Upper lobe of left lung (tissue), 6 donors: ENCODE measurements at regions not wholly inside any gene's neighbourhood (a gene's known extent, or its start where the extent isn't known, plus 50 kb on each side); places are given as distances from the start of the nearest gene placed in this dataset.

Experiments
- ATAC-seq, 2 donors: fragments of 200-7000 bp; cut with Tn5 transposase; one replicate each; pipeline ENCODE4 v1.9.1; 2022; ENCODE audit warnings: mild to moderate bottlenecking in 2 of 2, moderate library complexity in 2 of 2; ENCODE audit not compliant: low FRiP score in 2 of 2
- DNase-seq, 2 donors: peaks; one replicate each; pipeline ENCODE4 v3.0.0-alpha.2; 2019 to 2020
- H3K27ac ChIP-seq, 4 donors: fragments of 200-600 bp; sonication (generic); one replicate each; pipeline ENCODE4 v1.5.1; 2016 to 2019
- H3K27me3 ChIP-seq, 4 donors: fragments of 200-600 bp; sonication (generic); one replicate each; pipeline ENCODE4 v1.5.1; 2017 to 2019
- H3K36me3 ChIP-seq, 4 donors: fragments of 200-600 bp; sonication (generic); one replicate each; pipeline ENCODE4 v1.5.1; 2016 to 2019
- H3K4me1 ChIP-seq, 4 donors: fragments of 200-600 bp; sonication (generic); one replicate each; pipeline ENCODE4 v1.5.1; 2018 to 2019
- H3K4me3 ChIP-seq, 4 donors: fragments of 200-600 bp; sonication (generic); one replicate each; pipeline ENCODE4 v1.5.1; 2017 to 2019; ENCODE audit warnings: mild to moderate bottlenecking in 2 of 4, moderate library complexity in 1 of 4
- H3K9me3 ChIP-seq, 4 donors: fragments of 200-600 bp; sonication (generic); one replicate each; pipeline ENCODE4 v1.5.1; 2018 to 2019
- EP300 ChIP-seq, 4 donors: sonication (generic); formaldehyde crosslinking; IDR thresholded peaks; one replicate each; pipeline ENCODE4 v1.5.1; 2017; ENCODE audit warnings: antibody characterized with exemption in 4 of 4, control low read depth in 2 of 4
- POLR2A ChIP-seq, 4 donors: fragments of 450-650 bp; IDR thresholded peaks; one replicate each; pipeline ENCODE4 v1.5.1; 2016 to 2017; ENCODE audit warnings: antibody characterized with exemption in 4 of 4, mild to moderate bottlenecking in 2 of 4
- POLR2AphosphoS5 ChIP-seq, 2 donors: sonication (generic); formaldehyde crosslinking; IDR thresholded peaks; one replicate each; pipeline ENCODE4 v1.5.1; 2017; ENCODE audit warnings: antibody characterized with exemption in 2 of 2
- WGBS, 2 donors: methylation state at CpG; one replicate each; pipeline ENCODE4 v1.1.5; 2017 to 2018; 5-methylcytosine and 5-hydroxymethylcytosine counted together
- TF ChIP-seq, protein P1 (sequence below), 6 experiments: fragments of 450-650 bp in 4 of 6; fragments of 200-600 bp in 2 of 6; sonication (generic) in 2 of 6; IDR thresholded peaks; one replicate each; pipeline ENCODE4 v1.5.1; 2016 to 2019; ENCODE audit warnings: antibody characterized with exemption in 6 of 6
- donor health status: DM: no; HTN: no; CAD: no; lungs with moderate emphysema.
- donor health status: DM: no; HTN: yes; CAD: no; lungs with severe emphysema.

DNA sequence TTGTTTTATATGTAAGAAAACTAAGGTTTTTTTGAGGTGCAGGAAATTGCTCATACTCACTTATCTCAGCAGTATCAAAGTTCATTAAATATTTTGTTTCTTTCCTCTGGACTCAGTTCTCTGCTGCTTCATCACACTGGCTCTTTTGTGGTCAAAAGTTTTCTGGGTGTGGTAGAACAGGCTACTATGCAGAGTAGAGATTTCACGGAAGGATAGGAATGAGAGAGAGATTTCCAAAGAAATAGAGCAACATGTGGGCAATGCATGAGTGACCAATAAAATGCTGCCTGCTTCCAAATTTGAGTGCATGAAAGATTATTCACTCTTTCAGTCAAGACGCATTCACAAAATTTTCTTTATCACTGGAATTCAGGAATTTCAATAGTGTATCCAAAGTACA is 577.3 kb upstream of the SEMA6D start:
- Histone ChIP-seq H3K27me3 (no peaks in the 10 kb centered on the region), H3K36me3 (no peaks in the 10 kb centered on the region), H3K4me3 (no peak overlapping the region), H3K9me3 (no peaks in the 10 kb centered on the region), H3K27ac (no peak overlapping the region), H3K4me1 (no peaks in the 10 kb centered on the region)
- TF ChIP-seq EP300 (IDR thresholded peaks at IDR 0.05) (no peak), POLR2A (IDR thresholded peaks at IDR 0.05) (no peak), POLR2AphosphoS5 (IDR thresholded peaks at IDR 0.05) (no peak)
- TF ChIP-seq, protein P1, sequence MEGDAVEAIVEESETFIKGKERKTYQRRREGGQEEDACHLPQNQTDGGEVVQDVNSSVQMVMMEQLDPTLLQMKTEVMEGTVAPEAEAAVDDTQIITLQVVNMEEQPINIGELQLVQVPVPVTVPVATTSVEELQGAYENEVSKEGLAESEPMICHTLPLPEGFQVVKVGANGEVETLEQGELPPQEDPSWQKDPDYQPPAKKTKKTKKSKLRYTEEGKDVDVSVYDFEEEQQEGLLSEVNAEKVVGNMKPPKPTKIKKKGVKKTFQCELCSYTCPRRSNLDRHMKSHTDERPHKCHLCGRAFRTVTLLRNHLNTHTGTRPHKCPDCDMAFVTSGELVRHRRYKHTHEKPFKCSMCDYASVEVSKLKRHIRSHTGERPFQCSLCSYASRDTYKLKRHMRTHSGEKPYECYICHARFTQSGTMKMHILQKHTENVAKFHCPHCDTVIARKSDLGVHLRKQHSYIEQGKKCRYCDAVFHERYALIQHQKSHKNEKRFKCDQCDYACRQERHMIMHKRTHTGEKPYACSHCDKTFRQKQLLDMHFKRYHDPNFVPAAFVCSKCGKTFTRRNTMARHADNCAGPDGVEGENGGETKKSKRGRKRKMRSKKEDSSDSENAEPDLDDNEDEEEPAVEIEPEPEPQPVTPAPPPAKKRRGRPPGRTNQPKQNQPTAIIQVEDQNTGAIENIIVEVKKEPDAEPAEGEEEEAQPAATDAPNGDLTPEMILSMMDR (IDR thresholded peaks at IDR 0.05), result no peak
- 60 to 72% methylated on average over 2 of the region's 2 CpGs for WGBS, 2 donors
- DNase-seq (no peak), ATAC-seq (no peak)

DNA sequence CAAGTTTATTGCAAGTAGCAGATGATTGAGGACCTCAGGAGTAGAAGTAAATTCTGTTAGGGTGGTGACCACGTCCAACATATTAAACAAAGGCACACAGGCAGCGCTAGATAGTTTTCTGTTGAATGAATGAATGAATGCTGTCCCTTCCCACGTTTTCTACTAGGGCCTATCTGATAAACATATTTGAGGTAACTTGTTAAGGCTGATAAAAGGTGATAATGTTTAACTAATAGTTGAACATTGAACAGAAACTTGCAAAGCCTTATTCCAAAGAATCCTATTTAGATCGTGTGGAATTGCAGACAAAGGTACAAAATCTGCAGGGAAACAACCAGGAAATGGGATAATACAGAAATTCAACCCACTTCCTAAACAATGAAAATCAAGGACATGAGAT is 559.5 kb upstream of the SEMA6D start:
- Histone ChIP-seq H3K27me3 (no peaks in the 10 kb centered on the region), H3K27ac (no peak overlapping the region), H3K36me3 (no peaks in the 10 kb centered on the region), H3K4me1 (no peaks in the 10 kb centered on the region), H3K9me3 (no peaks in the 10 kb centered on the region), H3K4me3 (no peak overlapping the region)
- 66 to 78% methylated on average over 4 of the region's 4 CpGs for WGBS, 2 donors
- ATAC-seq (no peak), DNase-seq (no peak)
- TF ChIP-seq, protein P1 (IDR thresholded peaks at IDR 0.05), result no peak
- TF ChIP-seq EP300 (IDR thresholded peaks at IDR 0.05), result no peak
- TF ChIP-seq POLR2A (IDR thresholded peaks at IDR 0.05), result no peak
- no peak for TF ChIP-seq POLR2AphosphoS5 (IDR thresholded peaks at IDR 0.05)

DNA sequence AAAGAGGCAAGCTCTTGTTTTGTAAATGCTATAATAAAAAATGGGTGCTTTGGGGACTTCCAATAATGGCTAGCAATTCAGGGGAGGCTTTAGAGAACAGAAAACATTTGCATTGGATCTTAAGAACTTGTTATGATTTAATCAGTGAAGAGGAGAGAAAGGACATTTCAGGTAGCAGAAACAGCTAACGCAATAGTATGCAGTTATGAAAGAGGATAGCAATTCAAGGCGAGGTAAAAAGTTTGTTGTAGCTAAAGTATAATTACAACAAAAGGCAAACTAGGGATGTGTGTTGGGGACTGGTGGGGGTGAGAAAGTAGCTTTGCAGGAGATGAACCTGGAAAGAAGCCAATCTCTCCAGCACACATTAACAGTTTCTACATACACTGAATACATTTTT is 558.7 kb upstream of the SEMA6D start:
- no peaks in the 10 kb centered on the region for H3K36me3 ChIP-seq
- DNase-seq (no peak), ATAC-seq (no peak)
- WGBS, 2 donors, result 53 to 80% methylated on average over 2 of the region's 2 CpGs
- H3K9me3 ChIP-seq, result no peaks in the 10 kb centered on the region
- TF ChIP-seq EP300 (IDR thresholded peaks at IDR 0.05), result no peak
- H3K27me3 ChIP-seq, result no peaks in the 10 kb centered on the region
- H3K27ac ChIP-seq, result no peak overlapping the region
- H3K4me3 ChIP-seq, result no peak overlapping the region
- H3K4me1 ChIP-seq, result no peaks in the 10 kb centered on the region

DNA sequence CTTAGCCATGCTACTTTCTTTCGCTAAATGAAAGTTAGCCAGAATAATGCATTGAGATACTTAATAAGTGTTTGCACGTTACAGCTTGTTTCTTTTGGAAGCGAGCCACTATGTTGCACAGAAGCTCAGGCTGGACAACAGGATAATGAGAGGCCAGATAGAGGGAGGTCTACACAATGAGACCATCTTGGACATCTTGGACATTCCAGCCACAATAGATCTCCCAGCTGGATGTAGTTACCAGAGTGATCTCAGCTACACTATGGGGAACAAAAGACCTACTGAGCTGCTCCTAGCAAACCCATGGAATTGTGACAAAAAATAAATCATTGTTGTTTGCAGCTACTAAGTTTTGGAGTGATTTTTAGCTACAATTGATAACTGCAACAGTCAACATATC is 540.1 kb upstream of the SEMA6D start:
- no peak overlapping the region for H3K27ac ChIP-seq
- TF ChIP-seq POLR2AphosphoS5 (IDR thresholded peaks at IDR 0.05), result no peak
- TF ChIP-seq, protein P1 (IDR thresholded peaks at IDR 0.05), result no peak
- TF ChIP-seq EP300 (IDR thresholded peaks at IDR 0.05), result no peak
- TF ChIP-seq POLR2A (IDR thresholded peaks at IDR 0.05), result no peak
- no peaks in the 10 kb centered on the region for H3K36me3 ChIP-seq
- DNase-seq (no peak), ATAC-seq (no peak)
- no peaks in the 10 kb centered on the region for H3K9me3 ChIP-seq
- H3K4me1 ChIP-seq, result no peaks in the 10 kb centered on the region
- WGBS, 2 donors, result 83 to 90% methylated on average over 3 of the region's 3 CpGs
- no peak overlapping the region for H3K4me3 ChIP-seq
- H3K27me3 ChIP-seq, result no peaks in the 10 kb centered on the region

DNA sequence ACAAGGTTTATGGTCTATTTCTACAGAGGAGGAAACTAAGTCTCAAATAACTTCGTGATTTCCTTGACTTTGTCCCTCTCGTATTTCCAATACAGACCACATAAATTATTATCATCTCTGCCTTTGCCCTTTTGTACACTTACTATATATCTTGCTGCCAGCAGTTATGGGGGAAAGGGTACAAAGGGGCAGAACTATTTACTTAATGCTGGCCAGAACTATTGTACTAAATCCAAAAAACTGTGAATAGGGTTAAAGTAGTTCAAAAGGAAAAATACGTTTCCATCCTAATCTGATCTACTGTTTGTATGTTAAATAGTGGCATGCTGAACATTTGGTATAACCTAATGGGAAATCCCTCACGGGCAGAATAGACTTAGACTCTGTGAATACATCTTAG is 537.3 kb upstream of the SEMA6D start:
- ATAC-seq, result no peak
- Histone ChIP-seq H3K9me3 (no peaks in the 10 kb centered on the region), H3K4me1 (peaks cover 7 to 14% (median 14%) of the 10 kb centered on the region in 4 donors), H3K27me3 (peaks cover 0 to 14% (median 7%) of the 10 kb centered on the region in 4 donors), H3K4me3 (no peak overlapping the region), H3K27ac (no peak overlapping the region), H3K36me3 (no peaks in the 10 kb centered on the region)
- TF ChIP-seq EP300 (IDR thresholded peaks at IDR 0.05) (no peak), POLR2A (IDR thresholded peaks at IDR 0.05) (no peak)
- WGBS, 2 donors, result 47 to 52% methylated on average over 4 of the region's 4 CpGs
- no peak for DNase-seq

DNA sequence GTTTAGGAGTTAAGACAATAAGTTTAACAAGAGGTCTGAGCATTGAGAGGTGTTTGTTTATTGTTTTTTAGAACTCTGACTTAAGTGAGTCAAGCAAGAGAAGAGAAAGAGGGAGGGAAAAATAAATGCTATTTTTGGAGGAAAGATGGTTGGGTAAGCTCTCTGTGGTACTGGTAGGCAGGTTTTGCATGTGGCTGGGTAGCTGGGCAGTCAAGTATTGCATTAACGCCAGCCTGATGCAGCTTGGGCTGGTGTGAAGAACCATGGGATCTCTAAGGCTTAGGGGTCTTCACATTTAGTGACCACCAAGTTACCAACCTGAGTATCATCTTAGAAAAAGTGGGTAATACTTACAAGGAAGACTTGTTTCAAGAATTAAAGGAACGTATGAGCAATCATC is 534.5 kb upstream of the SEMA6D start:
- Histone ChIP-seq H3K4me3 (no peak overlapping the region), H3K9me3 (no peaks in the 10 kb centered on the region), H3K27me3 (peaks cover 0 to 15% (median 7%) of the 10 kb centered on the region in 4 donors), H3K4me1 (peaks cover 7 to 18% (median 16%) of the 10 kb centered on the region in 4 donors), H3K27ac (no peak overlapping the region), H3K36me3 (no peaks in the 10 kb centered on the region)
- TF ChIP-seq POLR2AphosphoS5 (IDR thresholded peaks at IDR 0.05) (no peak), POLR2A (IDR thresholded peaks at IDR 0.05) (no peak), EP300 (IDR thresholded peaks at IDR 0.05) (no peak)
- TF ChIP-seq, protein P1 (IDR thresholded peaks at IDR 0.05), result no peak
- DNase-seq (no peak), ATAC-seq (no peak)
- WGBS, 2 donors, result 52 to 54% methylated on average over 2 of the region's 2 CpGs
